HG03064 (cell line): ENCODE measurements at regions not wholly inside any gene's neighbourhood (a gene's known extent, or its start where the extent isn't known, plus 50 kb on each side); places are given as distances from the start of the nearest gene placed in this dataset.
"Not testable (repeated sequence)": the region's sequence is repeated elsewhere in the genome, so short reads cannot be mapped to it uniquely, and the experiment has no call there.

ENCODE experiments used
- ATAC-seq: cut with Tn5 transposase; IDR thresholded peaks from one replicate; pipeline ENCODE4 v1.9.1; 2021; ENCODE audit warnings: low read depth; ENCODE audit not compliant: unreplicated experiment

- no peak for ATAC-seq
Measured at GRCh38 chr13:43946281-43946680, 66.6 kb downstream of the LACC1 start.

DNA sequence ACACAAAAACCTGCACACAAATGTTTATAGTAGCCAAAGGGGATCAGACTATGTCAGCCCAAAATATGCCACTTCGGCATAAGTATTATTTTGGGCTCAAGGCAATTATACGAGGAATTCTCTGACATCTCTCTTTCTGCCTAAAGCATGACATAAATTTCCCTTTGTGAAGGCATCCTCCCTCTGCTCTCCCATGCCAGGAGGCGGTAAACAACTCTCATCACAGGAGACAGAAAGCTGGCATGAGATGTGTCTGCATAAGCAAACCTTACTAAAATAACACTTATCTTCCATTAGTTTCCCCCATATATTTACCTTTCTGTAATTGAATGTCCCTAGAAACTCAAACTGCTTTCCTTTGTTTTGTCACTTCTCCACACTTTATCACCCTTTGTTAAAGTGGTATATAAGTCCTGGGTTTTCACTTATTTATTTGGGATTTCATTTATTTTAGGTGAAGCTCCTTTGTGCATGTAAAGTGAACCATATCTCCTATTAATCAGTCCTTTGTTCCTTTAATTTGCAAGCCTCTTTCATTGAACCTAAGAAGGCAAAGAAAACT is 68.3 kb downstream of the LACC1 start:
- ATAC-seq, result no peak

DNA sequence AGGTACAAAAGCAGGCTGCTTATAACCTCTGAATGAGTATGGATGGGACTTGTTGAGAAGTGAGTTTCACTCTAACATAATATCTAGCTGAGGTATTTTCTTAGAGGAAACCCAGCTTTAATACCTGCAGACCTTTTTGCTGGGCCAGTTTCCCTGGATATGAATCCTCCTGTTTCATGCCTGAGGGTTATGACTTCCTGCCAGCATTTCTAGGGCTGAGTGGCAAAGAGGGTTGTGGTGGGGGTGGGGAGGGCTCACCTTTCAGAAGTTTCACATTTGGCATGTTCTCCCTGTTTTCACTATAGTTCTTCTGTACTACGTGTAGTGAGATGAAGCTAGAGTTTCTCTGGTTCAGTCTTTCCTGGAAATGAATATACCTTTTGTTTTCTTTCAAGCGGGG is 73.7 kb downstream of the LACC1 start:
- no peak for ATAC-seq

GRCh38 chr13:43956975-43957374 is 77.3 kb downstream of the LACC1 start:
- not testable (repeated sequence) for ATAC-seq

- ATAC-seq, result no peak
Measured at GRCh38 chr13:43959291-43959690, 79.6 kb downstream of the LACC1 start.

DNA sequence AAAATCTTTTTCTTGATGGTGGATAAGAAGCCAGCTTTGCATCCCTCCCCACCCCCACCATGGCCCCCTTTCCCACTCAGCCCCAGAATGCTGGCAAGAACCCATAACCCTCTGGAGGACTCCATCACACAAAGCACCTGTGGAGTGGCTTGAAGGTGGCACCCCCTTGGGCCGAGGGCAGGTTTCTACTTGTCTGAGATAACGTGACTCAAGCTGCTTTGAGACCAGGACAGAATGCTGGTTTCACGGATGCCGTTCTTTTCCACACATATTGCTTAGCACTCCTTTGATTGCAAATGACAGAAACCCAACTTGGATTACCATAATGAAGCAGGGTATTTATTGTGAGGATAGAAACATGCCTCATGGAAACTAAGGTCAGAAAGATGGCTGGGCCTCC is 82.2 kb downstream of the LACC1 start:
- no peak for ATAC-seq

DNA sequence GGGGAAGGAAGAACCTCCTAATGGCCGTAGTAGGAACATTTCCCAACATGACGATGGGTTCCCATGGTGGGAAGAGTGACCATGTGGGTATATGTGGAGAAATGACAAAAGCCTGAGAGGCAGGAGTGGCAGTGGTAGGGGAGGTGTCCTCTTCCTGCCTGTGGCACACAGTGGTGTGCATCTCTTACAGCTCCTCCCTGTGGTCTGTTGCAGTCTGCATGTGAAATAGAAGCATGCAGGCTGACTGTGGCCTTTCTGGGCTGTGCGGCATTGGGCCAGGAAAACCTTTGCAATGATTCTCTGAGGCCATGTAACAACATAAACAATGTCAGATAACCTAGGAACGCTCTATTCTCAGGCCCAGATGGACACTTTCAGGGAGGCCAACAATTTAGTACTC is 84.0 kb downstream of the LACC1 start:
- ATAC-seq, result no peak

DNA sequence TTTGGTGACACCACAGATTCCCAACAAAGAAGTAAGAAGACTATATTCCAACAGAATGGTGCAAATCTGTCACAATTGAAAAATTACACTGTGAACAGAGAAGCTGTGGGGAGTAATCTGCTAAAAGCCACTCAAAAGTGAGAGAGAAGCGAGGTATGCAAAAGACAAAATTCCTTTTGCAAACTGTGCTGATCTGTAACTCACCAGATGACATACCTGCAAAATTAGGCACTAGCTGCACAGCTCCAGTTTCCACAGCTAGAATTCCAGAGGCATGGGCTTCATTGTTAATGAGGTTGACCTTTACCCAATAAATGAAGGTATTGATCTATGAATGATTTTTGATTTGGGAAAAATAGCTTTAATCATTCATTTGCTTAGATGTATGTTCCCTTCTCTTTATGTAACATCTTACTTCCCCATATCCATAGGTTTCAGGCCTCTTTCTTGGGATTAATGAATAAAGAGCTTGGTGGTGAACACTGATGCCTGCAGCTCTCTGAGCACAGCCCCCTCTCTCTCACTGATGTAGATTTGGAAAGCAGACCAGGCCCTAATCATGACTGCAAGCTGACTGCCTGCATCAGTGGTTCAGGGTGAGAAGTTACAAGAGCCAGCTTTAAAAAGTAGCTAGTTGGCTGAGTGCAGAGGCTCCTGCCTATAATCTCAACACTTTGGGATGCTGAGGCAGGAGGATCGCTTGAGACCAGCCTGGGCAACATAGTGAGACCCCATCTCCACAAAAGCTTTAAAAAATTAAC is 85.2 kb downstream of the LACC1 start:
- no peak for ATAC-seq

- ATAC-seq, result no peak
Measured at GRCh38 chr13:43965459-43965845, 85.7 kb downstream of the LACC1 start.

- not testable (repeated sequence) for ATAC-seq
Measured at GRCh38 chr13:43968251-43968942, 88.7 kb downstream of the LACC1 start.

DNA sequence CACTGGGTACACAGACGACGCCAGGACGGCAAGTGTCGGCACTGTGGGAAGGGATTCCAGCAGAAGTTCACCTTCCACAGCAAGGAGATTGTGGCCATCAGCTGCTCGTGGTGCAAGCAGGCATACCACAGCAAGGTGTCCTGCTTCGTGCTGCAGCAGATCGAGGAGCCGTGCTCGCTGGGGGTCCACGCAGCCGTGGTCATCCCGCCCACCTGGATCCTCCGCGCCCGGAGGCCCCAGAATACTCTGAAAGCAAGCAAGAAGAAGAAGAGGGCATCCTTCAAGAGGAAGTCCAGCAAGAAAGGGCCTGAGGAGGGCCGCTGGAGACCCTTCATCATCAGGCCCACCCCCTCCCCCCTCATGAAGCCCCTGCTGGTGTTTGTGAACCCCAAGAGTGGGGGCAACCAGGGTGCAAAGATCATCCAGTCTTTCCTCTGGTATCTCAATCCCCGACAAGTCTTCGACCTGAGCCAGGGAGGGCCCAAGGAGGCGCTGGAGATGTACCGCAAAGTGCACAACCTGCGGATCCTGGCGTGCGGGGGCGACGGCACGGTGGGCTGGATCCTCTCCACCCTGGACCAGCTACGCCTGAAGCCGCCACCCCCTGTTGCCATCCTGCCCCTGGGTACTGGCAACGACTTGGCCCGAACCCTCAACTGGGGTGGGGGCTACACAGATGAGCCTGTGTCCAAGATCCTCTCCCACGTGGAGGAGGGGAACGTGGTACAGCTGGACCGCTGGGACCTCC is 89.4 kb downstream of the LACC1 start:
- ATAC-seq, result not testable (repeated sequence)

- ATAC-seq, result not testable (repeated sequence)
Measured at GRCh38 chr13:43969919-43970318, 90.2 kb downstream of the LACC1 start.

DNA sequence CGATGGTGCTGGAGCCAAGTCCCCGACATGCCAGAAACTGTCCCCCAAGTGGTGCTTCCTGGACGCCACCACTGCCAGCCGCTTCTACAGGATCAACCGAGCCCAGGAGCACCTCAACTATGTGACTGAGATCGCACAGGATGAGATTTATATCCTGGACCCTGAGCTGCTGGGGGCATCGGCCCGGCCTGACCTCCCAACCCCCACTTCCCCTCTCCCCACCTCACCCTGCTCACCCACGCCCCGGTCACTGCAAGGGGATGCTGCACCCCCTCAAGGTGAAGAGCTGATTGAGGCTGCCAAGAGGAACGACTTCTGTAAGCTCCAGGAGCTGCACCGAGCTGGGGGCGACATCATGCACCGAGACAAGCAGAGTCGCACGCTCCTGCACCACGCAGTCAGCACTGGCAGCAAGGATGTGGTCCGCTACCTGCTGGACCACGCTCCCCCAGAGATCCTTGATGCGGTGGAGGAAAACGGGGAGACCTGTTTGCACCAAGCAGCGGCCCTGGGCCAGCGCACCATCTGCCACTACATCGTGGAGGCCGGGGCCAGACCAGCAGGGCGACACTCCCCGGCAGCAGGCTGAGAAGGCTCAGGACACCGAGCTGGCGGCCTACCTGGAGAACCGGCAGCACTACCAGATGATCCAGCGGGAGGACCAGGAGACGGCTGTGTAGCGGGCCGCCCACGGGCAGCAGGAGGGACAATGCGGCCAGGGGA is 91.0 kb downstream of the LACC1 start:
- not testable (repeated sequence) for ATAC-seq

- not testable (repeated sequence) for ATAC-seq
Measured at GRCh38 chr13:43971324-43971723, 91.6 kb downstream of the LACC1 start.

- ATAC-seq, result no peak
Measured at GRCh38 chr13:43977911-43978310, 98.2 kb downstream of the LACC1 start.

DNA sequence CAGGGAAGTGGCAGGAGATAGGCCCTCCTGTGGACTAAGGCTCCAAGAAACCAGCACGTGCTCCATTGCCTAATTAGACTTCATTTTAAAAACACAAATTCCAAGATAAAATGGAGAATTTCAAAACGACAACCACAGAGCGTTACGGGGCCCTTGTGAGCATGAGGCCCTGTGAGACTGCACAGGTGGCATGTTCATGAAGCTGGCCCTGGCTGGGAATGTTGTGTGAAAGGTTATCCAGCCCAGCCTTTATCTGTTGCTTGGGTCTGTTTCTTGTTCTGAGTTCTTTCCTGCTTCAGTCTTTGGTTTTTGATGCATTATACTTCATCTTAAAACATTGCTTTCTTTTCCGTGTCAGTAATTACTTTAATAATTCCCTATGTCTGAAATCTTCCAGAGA is 99.0 kb downstream of the LACC1 start:
- ATAC-seq, result no peak

DNA sequence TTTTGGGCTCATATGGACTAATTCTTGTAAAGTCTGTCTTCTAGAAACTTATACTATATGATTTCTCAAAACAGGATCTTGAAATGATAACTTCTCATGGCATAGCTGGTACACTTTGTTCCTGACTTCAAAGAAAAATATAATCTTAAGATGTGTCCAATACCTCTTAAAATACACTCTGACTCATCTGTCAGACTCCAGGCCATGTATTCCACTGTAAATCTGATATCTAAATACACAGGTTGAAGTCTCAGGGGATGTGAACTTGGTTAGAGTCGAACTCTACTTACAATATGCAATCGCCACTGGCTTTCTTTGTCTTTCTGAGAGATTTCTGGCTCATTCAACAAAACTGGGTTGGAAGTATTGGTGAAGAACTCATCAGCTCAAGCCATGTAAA is 99.8 kb downstream of the LACC1 start:
- no peak for ATAC-seq

GRCh38 chr13:43980587-43980986 is 100.9 kb downstream of the LACC1 start:
- ATAC-seq, result no peak

DNA sequence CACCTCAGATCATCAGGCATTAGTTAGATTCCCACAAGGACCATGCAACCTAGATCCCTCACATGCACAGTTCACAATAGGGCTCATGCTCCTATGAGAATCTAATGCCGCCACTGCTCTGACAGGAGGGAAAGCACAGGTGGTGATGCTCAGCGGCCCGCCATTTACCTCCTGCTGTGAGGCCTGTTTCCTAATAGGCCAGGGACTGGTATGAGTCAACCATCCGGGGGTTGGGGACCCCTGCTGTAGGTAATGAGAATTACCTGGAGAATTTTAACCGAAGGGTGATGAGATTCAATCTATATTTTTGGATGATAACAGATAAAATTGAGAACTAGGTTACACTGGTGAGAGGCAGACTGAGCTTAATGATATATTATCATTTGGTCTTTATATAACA is 101.4 kb downstream of the LACC1 start:
- ATAC-seq, result no peak

DNA sequence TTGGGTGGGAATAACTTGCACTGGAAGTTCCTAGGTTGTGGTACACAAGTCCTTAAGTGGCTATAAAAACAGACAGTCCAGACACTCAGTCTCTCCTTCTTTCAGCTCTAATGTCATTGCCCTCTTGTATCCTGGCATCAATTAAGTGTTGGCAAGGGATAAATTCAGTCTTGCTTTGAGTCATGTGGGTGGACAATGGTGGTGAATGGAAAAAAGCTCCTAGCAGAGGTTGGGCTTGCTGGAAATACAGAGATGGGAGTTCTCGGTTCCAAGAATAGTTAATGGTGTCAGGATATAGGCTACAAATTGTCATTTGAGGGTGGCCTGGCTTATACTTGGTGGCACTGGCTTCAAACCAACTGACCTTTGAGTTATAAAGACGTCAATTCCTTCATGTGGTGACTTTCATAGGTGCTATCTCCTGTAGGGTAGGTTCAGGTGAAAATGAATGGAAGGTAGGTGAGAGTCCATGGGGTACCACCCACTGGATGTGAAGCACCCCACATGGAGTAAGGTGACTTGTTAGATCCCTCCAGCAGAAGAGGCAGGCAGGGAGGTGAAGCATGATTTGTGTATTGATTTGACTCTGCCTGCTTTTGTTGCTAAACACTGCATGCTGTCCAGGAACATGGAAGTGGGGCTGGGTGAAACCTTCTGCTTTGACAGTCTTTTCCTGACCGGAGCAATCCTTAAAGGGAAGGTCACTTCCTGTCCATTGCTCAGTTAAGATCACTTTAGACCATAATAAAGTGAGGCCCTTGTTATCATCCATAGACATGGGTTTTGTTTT is 102.0 kb downstream of the LACC1 start:
- ATAC-seq, result no peak
